Activated CD4-positive, alpha-beta T cell treated with anti-CD3 and anti-CD28 coated beads for 36 hours (primary cell): ENCODE measurements at regions not wholly inside any gene's neighbourhood (a gene's known extent, or its start where the extent isn't known, plus 50 kb on each side); places are given as distances from the start of the nearest gene placed in this dataset.
A peak's percentile ranks its signal among the peaks of the same experiment; 100 is the strongest.
"Not testable (repeated sequence)": the region's sequence is repeated elsewhere in the genome, so short reads cannot be mapped to it uniquely, and the experiment has no call there.

ENCODE experiments used
- ATAC-seq: fragments of 200-7000 bp; cut with Tn5 transposase; one replicate; pipeline ENCODE4 v1.10.0; 2021; ENCODE audit warnings: mild to moderate bottlenecking, moderate library complexity
- CTCF ChIA-PET: fragments of 350-600 bp; sonication (Branson Sonifier 250); formaldehyde crosslinking; loops from one replicate; lab custom pipeline; 2021; ENCODE audit warnings: antibody characterized with exemption; lab: Charles Lee
- POLR2A ChIA-PET: fragments of 350-600 bp; sonication (Branson Sonifier 250); formaldehyde crosslinking; loops from one replicate; lab custom pipeline; 2021; ENCODE audit warnings: antibody characterized with exemption, inconsistent platforms; lab: Charles Lee
- DNase-seq: peaks from one replicate; pipeline ENCODE4 v3.0.0-alpha.2; 2020
- H3K27ac Mint-ChIP-seq: one replicate; pipeline ENCODE4 v1.8.0; 2021; ENCODE audit warnings: mixed read lengths
- H3K27me3 Mint-ChIP-seq: one replicate; pipeline ENCODE4 v1.8.0; 2021; ENCODE audit warnings: mixed read lengths
- H3K36me3 Mint-ChIP-seq: one replicate; pipeline ENCODE4 v1.8.0; 2021; ENCODE audit warnings: low read depth, mixed read lengths
- H3K4me1 Mint-ChIP-seq: one replicate; pipeline ENCODE4 v1.8.0; 2021; ENCODE audit warnings: mixed read lengths
- H3K4me3 Mint-ChIP-seq: one replicate; pipeline ENCODE4 v1.8.0; 2021; ENCODE audit warnings: mild to moderate bottlenecking, moderate library complexity, mixed read lengths
- H3K9me3 Mint-ChIP-seq: one replicate; pipeline ENCODE4 v1.8.0; 2021; ENCODE audit warnings: low read depth, mixed read lengths
- intact Hi-C, 2 experiments: fragments of 100-400 bp; cut with DNase I in 1 of 2; cut with micrococcal nuclease in 1 of 2; formaldehyde crosslinking; loops; one replicate each; pipeline versions ENCODE4 v1.14.2 to v1.15.1; 2022 to 2024; cut with DNase I, micrococcal nuclease

DNA sequence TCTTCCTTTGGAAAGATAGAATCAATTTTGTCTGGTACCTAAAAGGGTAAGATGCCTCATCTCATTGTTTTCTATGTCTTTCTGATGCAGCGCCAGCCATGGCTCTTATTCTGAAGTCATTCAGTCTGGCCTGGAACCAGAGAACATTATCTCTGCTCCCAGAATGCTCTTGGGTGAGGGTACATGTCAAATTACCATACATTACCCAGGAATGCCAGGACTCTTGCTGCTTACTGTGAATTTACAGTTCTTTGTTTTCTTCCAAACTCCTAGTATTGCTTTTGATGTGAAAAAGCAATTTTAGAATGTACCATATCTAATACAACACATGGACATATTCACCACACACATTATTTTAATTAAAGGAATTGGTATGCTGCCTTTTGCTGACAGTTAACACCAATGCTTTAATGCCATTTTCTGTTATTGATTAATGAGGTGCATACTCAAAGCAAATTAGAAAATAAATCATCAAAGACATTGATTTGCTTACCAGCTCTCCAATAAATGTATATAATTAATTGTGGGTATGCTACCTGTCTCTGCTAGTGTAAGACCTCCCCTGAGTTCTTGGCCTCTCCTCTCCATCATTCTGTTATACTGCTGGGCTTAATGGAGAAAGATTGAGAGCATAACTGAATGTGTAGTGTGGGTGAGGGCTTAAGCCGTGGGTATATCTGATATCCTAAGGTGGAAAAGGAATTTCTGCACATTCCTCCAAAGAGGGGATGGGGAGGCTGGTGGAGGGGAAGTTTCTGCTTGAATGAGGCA lies 337.7 kb downstream of the C12orf75 start:
- Mint-ChIP-seq H3K4me1 (no peaks in the 10 kb centered on the region), H3K36me3 (no peaks in the 10 kb centered on the region), H3K4me3 (no peak overlapping the region), H3K27me3 (no peaks in the 10 kb centered on the region), H3K27ac (no peak overlapping the region), H3K9me3 (no peaks in the 10 kb centered on the region)
- POLR2A ChIA-PET, result no interaction called here
- intact Hi-C loops, result no loop called here
- ATAC-seq (no peak), DNase-seq (no peak)
- CTCF ChIA-PET, result no interaction called here

- Mint-ChIP-seq H3K9me3 (no peaks in the 10 kb centered on the region), H3K27me3 (no peaks in the 10 kb centered on the region), H3K27ac (no peak overlapping the region), H3K36me3 (no peaks in the 10 kb centered on the region), H3K4me1 (no peaks in the 10 kb centered on the region), H3K4me3 (no peak overlapping the region)
- no peak for DNase-seq
- no peak for ATAC-seq
- intact Hi-C loops, result no loop called here
- POLR2A ChIA-PET, result no interaction called here
- CTCF ChIA-PET, result no interaction called here
Observed at GRCh38 chr12:105670672-105671071, 340.2 kb downstream of the C12orf75 start.

GRCh38 chr12:105671720-105672119 lies 341.2 kb downstream of the C12orf75 start:
- POLR2A ChIA-PET, result no interaction called here
- no peaks in the 10 kb centered on the region for H3K9me3 Mint-ChIP-seq
- no peaks in the 10 kb centered on the region for H3K4me1 Mint-ChIP-seq
- intact Hi-C loops, result no loop called here
- no peaks in the 10 kb centered on the region for H3K27me3 Mint-ChIP-seq
- H3K36me3 Mint-ChIP-seq, result no peaks in the 10 kb centered on the region
- no peak overlapping the region for H3K27ac Mint-ChIP-seq
- CTCF ChIA-PET, result no interaction called here
- no peak for ATAC-seq
- DNase-seq, result no peak
- H3K4me3 Mint-ChIP-seq, result no peak overlapping the region

DNA sequence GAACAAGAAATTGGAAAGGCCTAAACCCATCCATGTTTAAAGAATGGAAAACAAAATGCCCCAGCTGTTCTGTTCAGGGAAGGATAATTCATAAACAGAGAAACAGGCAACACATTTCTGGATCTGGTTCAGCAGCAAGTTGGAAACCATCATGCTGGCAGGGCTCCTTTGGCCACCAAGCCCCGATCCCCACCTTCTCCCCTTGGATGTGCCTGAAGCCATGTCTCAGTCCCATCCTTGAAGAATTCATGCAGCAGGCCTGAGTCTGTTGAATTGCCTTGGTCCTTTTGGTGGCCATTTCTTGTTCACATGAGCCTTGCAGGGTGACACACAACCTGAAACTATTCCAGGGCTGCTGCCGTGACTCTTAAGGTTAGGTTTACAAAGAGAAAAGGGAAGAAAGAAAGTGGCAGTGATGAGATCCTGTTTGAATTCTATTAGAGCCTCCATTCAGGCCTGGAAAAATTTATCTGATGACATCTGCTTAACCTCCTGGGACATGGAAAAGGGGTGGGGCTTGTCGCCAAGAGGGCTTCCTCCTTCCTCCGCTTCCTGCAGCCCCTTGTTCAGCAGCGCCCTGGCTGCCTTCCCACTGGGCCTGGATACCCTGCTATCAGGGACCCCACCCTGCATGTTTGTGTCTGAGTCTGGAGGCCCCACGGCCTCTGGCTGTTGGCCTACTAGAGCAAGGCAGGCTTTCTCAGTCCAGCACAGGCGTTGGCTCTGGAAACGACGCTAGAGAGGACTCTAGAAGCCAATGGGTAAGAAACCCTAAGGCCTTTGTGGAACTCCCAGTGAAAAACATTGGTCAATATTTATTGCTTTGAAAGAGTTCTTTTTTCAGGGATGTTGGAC lies 341.9 kb downstream of the C12orf75 start:
- CTCF ChIA-PET, result no interaction called here
- no peak overlapping the region for H3K4me3 Mint-ChIP-seq
- POLR2A ChIA-PET, result no interaction called here
- ATAC-seq, result no peak
- intact Hi-C loops, result no loop called here
- no peaks in the 10 kb centered on the region for H3K4me1 Mint-ChIP-seq
- no peaks in the 10 kb centered on the region for H3K27me3 Mint-ChIP-seq
- H3K36me3 Mint-ChIP-seq, result no peaks in the 10 kb centered on the region
- no peak overlapping the region for H3K27ac Mint-ChIP-seq
- no peak for DNase-seq
- no peaks in the 10 kb centered on the region for H3K9me3 Mint-ChIP-seq

DNA sequence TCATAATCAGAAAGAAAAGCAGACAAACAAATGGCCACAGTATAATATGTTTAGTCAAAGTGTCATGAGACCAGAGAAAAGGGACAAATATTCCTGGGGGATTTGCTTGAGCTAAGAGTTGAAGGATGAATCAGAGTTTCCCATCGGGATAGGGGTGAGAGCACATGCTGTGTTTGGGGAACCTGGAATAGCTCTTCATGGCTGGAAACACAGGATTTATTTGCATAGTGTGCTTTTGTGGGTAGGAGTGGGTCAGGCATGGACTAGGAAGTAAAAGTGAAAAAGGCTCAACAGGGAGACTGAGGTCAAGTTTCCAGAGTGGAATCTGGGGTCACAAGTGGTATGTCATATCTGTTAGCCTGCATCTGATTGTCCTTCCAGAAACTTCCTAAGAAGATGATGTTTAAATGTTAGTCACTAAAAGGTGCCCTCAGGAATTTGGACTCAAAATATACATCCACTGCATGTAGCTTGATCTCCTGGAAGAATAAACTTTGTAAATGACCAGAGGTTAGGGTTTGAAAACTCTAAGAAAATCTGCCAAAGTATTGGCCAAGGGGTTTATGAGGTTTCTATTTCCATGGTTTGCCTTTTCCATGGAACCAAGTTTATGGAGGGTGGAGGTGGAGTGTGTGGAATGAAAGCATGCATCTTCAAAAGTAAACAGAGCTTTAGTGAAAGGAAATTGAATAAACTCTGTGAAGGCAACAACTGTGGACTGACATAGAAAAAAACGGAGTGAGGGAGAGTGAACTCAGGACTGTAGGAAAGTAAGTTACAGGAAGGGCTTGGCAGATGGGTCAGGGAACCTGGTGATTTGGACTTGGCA lies 344.6 kb downstream of the C12orf75 start:
- H3K9me3 Mint-ChIP-seq, result no peaks in the 10 kb centered on the region
- ATAC-seq (no peak), DNase-seq (no peak)
- CTCF ChIA-PET, result interaction anchor here (1.1 kb wide), 1 partner anchor 452 kb away, joined by 3 read pairs; no protein-coding TSS in a partner anchor
- no peaks in the 10 kb centered on the region for H3K27me3 Mint-ChIP-seq
- intact Hi-C loops, result no loop called here
- POLR2A ChIA-PET, result no interaction called here
- no peaks in the 10 kb centered on the region for H3K36me3 Mint-ChIP-seq
- H3K4me1 Mint-ChIP-seq, result no peaks in the 10 kb centered on the region
- no peak overlapping the region for H3K27ac Mint-ChIP-seq
- no peak overlapping the region for H3K4me3 Mint-ChIP-seq

GRCh38 chr12:105676694-105677093 lies 346.2 kb downstream of the C12orf75 start:
- no peak overlapping the region for H3K4me3 Mint-ChIP-seq
- intact Hi-C loops, result no loop called here
- CTCF ChIA-PET, result no interaction called here
- POLR2A ChIA-PET, result no interaction called here
- no peak for DNase-seq
- H3K27me3 Mint-ChIP-seq, result no peaks in the 10 kb centered on the region
- H3K9me3 Mint-ChIP-seq, result no peaks in the 10 kb centered on the region
- ATAC-seq, result no peak
- no peaks in the 10 kb centered on the region for H3K4me1 Mint-ChIP-seq
- H3K27ac Mint-ChIP-seq, result no peak overlapping the region
- H3K36me3 Mint-ChIP-seq, result no peaks in the 10 kb centered on the region

GRCh38 chr12:105677672-105678071 lies 347.2 kb downstream of the C12orf75 start:
- H3K27me3 Mint-ChIP-seq, result no peaks in the 10 kb centered on the region
- H3K4me3 Mint-ChIP-seq, result no peak overlapping the region
- H3K9me3 Mint-ChIP-seq, result no peaks in the 10 kb centered on the region
- intact Hi-C loops, result no loop called here
- H3K4me1 Mint-ChIP-seq, result no peaks in the 10 kb centered on the region
- ChIA-PET CTCF (interaction anchor here (0.8 kb wide), 1 partner anchor 18 kb away, joined by 3 read pairs; no protein-coding TSS in a partner anchor), POLR2A (interaction anchor here (0.7 kb wide), 1 partner anchor 627 kb away, joined by 4 read pairs; no protein-coding TSS in a partner anchor)
- ATAC-seq (peak; percentile 55), DNase-seq (no peak)
- H3K36me3 Mint-ChIP-seq, result no peaks in the 10 kb centered on the region
- no peak overlapping the region for H3K27ac Mint-ChIP-seq

DNA sequence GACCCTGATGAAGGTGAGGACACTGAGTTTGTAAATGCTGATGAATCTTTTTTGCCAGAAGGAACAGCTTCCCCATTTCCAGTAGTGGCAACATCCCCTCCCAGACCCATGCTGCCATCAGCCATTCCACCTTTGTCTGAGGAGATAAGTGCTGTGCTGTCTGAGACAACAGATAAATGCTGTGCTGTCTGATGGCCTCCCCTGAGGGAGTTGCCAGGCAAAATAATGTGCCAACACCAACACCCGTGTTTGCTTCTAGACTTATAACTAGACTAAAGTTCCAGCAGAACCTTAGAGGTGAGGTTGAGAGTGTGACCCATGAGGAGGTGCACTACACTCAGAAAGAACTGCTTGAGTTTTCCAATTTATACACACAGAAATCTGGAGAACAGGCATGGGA lies 349.5 kb downstream of the C12orf75 start:
- Mint-ChIP-seq H3K4me3 (no peak overlapping the region), H3K36me3 (no peaks in the 10 kb centered on the region), H3K4me1 (no peaks in the 10 kb centered on the region), H3K27me3 (no peaks in the 10 kb centered on the region), H3K27ac (no peak overlapping the region), H3K9me3 (no peaks in the 10 kb centered on the region)
- POLR2A ChIA-PET, result no interaction called here
- ATAC-seq (peak; percentile 37), DNase-seq (peak; percentile 18)
- CTCF ChIA-PET, result interaction anchor here (1.3 kb wide), 1 partner anchor 259 kb away, joined by 3 read pairs; no protein-coding TSS in a partner anchor
- intact Hi-C loops, result no loop called here

- intact Hi-C loops, result no loop called here
- Mint-ChIP-seq H3K27ac (no peak overlapping the region), H3K4me3 (no peak overlapping the region), H3K27me3 (no peaks in the 10 kb centered on the region), H3K36me3 (no peaks in the 10 kb centered on the region), H3K9me3 (no peaks in the 10 kb centered on the region), H3K4me1 (no peaks in the 10 kb centered on the region)
- ATAC-seq, result no peak
- POLR2A ChIA-PET, result no interaction called here
- CTCF ChIA-PET, result no interaction called here
- no peak for DNase-seq
Observed at GRCh38 chr12:105681341-105681740, 350.9 kb downstream of the C12orf75 start.

DNA sequence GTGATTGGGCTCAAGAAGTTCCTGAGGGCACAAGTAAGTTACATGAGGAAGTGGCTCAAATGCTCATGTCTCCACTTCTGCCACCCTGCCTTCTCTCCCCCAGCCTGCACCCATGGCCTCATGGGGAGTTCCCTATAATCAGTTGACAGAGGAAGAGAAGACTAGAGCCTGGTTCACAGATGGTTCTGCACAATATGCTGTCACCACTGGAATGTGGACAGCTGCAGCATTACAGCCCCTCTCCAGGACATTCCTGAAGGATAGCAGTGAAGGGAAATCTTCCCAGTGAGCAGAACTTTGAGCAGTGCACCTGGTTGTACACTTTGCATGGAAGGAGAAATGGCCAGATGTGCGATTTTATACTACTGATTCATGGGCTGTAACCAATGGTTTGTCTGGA lies 352.3 kb downstream of the C12orf75 start:
- H3K27me3 Mint-ChIP-seq, POLR2A ChIA-PET, CTCF ChIA-PET, H3K4me3 Mint-ChIP-seq, DNase-seq, ATAC-seq, H3K4me1 Mint-ChIP-seq, H3K9me3 Mint-ChIP-seq, H3K36me3 Mint-ChIP-seq, intact Hi-C loops, H3K27ac Mint-ChIP-seq: not testable (repeated sequence)

DNA sequence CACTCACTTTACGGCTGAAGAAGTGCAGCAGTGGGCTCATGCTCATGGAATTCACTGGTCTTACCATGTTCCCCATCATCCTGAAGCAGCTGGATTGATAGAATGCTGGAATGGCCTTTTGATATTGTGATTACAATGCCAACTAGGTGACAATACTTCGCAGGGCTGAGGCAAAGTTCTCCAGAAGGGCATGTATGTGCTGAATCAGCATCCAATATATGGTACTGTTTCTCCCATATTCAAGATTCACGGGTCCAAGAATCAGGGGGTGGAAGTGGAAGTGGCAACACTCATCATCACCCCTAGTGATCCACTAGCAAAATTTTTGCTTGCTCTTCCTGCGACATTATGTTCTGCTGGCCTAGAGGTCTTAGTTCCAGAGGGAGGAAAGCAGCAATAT lies 353.3 kb downstream of the C12orf75 start:
- H3K27me3 Mint-ChIP-seq, H3K9me3 Mint-ChIP-seq, H3K4me3 Mint-ChIP-seq, CTCF ChIA-PET, H3K4me1 Mint-ChIP-seq, POLR2A ChIA-PET, H3K36me3 Mint-ChIP-seq, ATAC-seq, intact Hi-C loops, DNase-seq, H3K27ac Mint-ChIP-seq: not testable (repeated sequence)
